Colon (tissue), 2 donors: ENCODE measurements at regions not wholly inside any gene's neighbourhood (a gene's known extent, or its start where the extent isn't known, plus 50 kb on each side); places are given as distances from the start of the nearest gene placed in this dataset.
"Not testable (repeated sequence)": the region's sequence is repeated elsewhere in the genome, so short reads cannot be mapped to it uniquely, and the experiment has no call there.

ENCODE experiments used
- FAIRE-seq: peaks from 2 replicates; lab custom pipeline; 2012; peaks lifted over from hg19 to GRCh38; lab: Jason Lieb, UNC
- donor health status: control.
- donor health status: control.

- no peak for FAIRE-seq
Observed at GRCh38 chr5:91315701-91316100, 67.4 kb downstream of the ARRDC3 start.

- no peak for FAIRE-seq
Observed at GRCh38 chr5:91313757-91314673, 69.1 kb downstream of the ARRDC3 start.

- FAIRE-seq, result no peak
Observed at GRCh38 chr5:91312698-91313097, 70.4 kb downstream of the ARRDC3 start.

GRCh38 chr5:91311697-91312501, 71.2 kb downstream of the ARRDC3 start:
- FAIRE-seq, result no peak

GRCh38 chr5:91311168-91311696, 71.9 kb downstream of the ARRDC3 start:
- FAIRE-seq, result no peak

- not testable (repeated sequence) for FAIRE-seq
Observed at GRCh38 chr5:91308157-91308556, 75.0 kb downstream of the ARRDC3 start.

GRCh38 chr5:91307048-91307447, 76.1 kb downstream of the ARRDC3 start:
- no peak for FAIRE-seq

GRCh38 chr5:91306497-91306896, 76.6 kb downstream of the ARRDC3 start:
- FAIRE-seq, result no peak

- no peak for FAIRE-seq
Observed at GRCh38 chr5:91305640-91306039, 77.5 kb downstream of the ARRDC3 start.

GRCh38 chr5:91304015-91304414, 79.1 kb downstream of the ARRDC3 start:
- not testable (repeated sequence) for FAIRE-seq

GRCh38 chr5:91302958-91303357, 80.2 kb downstream of the ARRDC3 start:
- FAIRE-seq, result no peak

- no peak for FAIRE-seq
Observed at GRCh38 chr5:91302305-91302704, 80.8 kb downstream of the ARRDC3 start.

GRCh38 chr5:91301106-91301846, 81.8 kb downstream of the ARRDC3 start:
- FAIRE-seq, result no peak

- FAIRE-seq, result no peak
Observed at GRCh38 chr5:91297994-91298393, 85.1 kb downstream of the ARRDC3 start.

GRCh38 chr5:91296674-91297143, 86.4 kb downstream of the ARRDC3 start:
- FAIRE-seq, result no peak

GRCh38 chr5:91296102-91296501, 87.0 kb downstream of the ARRDC3 start:
- not testable (repeated sequence) for FAIRE-seq

- FAIRE-seq, result no peak
Observed at GRCh38 chr5:91293131-91293530, 90.0 kb downstream of the ARRDC3 start.

GRCh38 chr5:91291628-91292569, 91.2 kb downstream of the ARRDC3 start:
- no peak for FAIRE-seq

GRCh38 chr5:91288118-91288916, 94.8 kb downstream of the ARRDC3 start:
- FAIRE-seq, result peak; percentile 10

GRCh38 chr5:91285062-91285461, 98.1 kb downstream of the ARRDC3 start:
- FAIRE-seq, result not testable (repeated sequence)
